Neural crest cell (in vitro differentiated cells): ENCODE measurements at regions not wholly inside any gene's neighbourhood (a gene's known extent, or its start where the extent isn't known, plus 50 kb on each side); places are given as distances from the start of the nearest gene placed in this dataset.

Source experiments
- DNase-seq: peaks from one replicate; pipeline ENCODE4 v3.0.0; 2021; ENCODE audit warnings: low read depth, mixed read lengths, low spot score
- H3K27ac Mint-ChIP-seq: one replicate; pipeline ENCODE4 v1.8.0; 2021; ENCODE audit warnings: mild to moderate bottlenecking, mixed read lengths; ENCODE audit not compliant: unreplicated experiment
- H3K27me3 Mint-ChIP-seq: 2 replicates; pipeline ENCODE4 v1.8.0; 2021; ENCODE audit warnings: low read depth, mild to moderate bottlenecking, mixed read lengths
- H3K36me3 Mint-ChIP-seq: 2 replicates; pipeline ENCODE4 v1.8.0; 2021; ENCODE audit warnings: low read depth, mild to moderate bottlenecking, mixed read lengths
- H3K4me1 Mint-ChIP-seq: 2 replicates; pipeline ENCODE4 v1.8.0; 2021; ENCODE audit warnings: mixed read lengths
- H3K4me3 Mint-ChIP-seq: one replicate; pipeline ENCODE4 v1.8.0; 2021; ENCODE audit warnings: mild to moderate bottlenecking, mixed read lengths
- H3K9me3 Mint-ChIP-seq: 2 replicates; pipeline ENCODE4 v1.8.0; 2021; ENCODE audit warnings: mixed read lengths
- TF ChIP-seq, protein P1 (sequence below): fragments of 200-600 bp; sonication (generic); conservative IDR thresholded peaks from 2 replicates; pipeline ENCODE4 v1.5.0; 2021; ENCODE audit warnings: antibody characterized with exemption, mild to moderate bottlenecking

DNA sequence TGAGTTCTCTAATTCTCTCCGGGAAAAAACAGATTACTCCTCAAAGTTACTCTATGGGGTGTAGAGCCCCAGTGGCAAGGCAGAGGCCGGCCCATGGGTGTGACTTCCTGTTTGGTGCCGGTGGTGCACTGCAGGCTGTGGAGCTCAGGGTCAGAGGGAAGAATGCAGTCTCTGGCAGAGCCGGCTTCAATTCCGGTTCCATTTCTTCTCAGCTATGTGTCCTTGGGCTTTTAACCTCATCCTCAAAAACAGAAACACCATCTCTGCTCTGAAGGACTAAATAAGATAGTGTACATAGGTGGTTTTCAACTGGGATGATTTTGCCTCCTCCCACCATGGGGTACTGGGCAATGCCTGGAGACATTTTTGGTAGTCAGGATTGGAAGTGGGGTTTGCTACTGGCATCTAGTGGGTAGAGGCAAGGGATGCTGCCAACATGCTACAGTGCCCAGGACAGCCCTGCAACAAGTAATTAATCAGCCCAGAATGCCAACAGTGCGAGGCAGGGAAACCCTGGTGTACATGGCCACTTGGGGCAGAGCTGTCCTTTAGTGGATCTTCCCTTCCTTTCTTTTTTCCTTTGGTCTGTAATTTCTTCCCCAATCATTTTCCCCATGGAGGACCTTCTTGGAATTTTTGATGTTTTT lies 81.2 kb downstream of the INSIG2 start:
- Mint-ChIP-seq H3K27me3 (no peaks in the 10 kb centered on the region), H3K27ac (no peak overlapping the region), H3K4me1 (no peaks in the 10 kb centered on the region), H3K4me3 (no peak overlapping the region), H3K36me3 (peaks cover 4% of the 10 kb centered on the region), H3K9me3 (peaks cover 5% of the 10 kb centered on the region)
- TF ChIP-seq, protein P1, sequence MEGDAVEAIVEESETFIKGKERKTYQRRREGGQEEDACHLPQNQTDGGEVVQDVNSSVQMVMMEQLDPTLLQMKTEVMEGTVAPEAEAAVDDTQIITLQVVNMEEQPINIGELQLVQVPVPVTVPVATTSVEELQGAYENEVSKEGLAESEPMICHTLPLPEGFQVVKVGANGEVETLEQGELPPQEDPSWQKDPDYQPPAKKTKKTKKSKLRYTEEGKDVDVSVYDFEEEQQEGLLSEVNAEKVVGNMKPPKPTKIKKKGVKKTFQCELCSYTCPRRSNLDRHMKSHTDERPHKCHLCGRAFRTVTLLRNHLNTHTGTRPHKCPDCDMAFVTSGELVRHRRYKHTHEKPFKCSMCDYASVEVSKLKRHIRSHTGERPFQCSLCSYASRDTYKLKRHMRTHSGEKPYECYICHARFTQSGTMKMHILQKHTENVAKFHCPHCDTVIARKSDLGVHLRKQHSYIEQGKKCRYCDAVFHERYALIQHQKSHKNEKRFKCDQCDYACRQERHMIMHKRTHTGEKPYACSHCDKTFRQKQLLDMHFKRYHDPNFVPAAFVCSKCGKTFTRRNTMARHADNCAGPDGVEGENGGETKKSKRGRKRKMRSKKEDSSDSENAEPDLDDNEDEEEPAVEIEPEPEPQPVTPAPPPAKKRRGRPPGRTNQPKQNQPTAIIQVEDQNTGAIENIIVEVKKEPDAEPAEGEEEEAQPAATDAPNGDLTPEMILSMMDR, result no peak
- no peak for DNase-seq

GRCh38 chr2:118168615-118169014 lies 80.3 kb downstream of the INSIG2 start:
- Mint-ChIP-seq H3K9me3 (peaks cover 9% of the 10 kb centered on the region), H3K4me3 (no peak overlapping the region), H3K4me1 (no peaks in the 10 kb centered on the region), H3K27me3 (no peaks in the 10 kb centered on the region), H3K27ac (no peak overlapping the region), H3K36me3 (peaks cover 8% of the 10 kb centered on the region)
- DNase-seq, result no peak
- TF ChIP-seq, protein P1, result no peak

GRCh38 chr2:118167026-118167425 lies 78.8 kb downstream of the INSIG2 start:
- Mint-ChIP-seq H3K4me3 (no peak overlapping the region), H3K36me3 (peaks cover 8% of the 10 kb centered on the region)

DNA sequence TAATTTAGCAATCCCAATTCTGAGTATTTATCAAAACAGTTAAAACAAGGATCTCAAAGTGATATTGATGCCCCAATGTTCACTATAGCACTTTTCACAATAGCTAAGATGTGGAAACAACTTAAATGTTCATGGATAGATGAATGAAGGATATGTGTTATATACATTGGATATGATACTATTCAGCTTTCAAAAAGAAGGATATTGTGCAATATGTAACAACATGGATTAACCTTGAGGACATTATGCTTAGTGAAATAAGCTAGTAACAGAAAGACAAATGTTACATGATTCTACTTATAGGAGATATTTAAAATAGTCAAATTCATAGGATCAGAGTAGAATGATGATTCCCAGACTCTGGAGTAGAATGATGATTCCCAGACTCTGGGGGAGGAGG lies 78.0 kb downstream of the INSIG2 start:
- Mint-ChIP-seq H3K27me3 (peaks cover 3% of the 10 kb centered on the region), H3K4me3 (no peak overlapping the region), H3K4me1 (no peaks in the 10 kb centered on the region), H3K27ac (no peak overlapping the region), H3K9me3 (peaks cover 9% of the 10 kb centered on the region), H3K36me3 (peaks cover 8% of the 10 kb centered on the region)
- TF ChIP-seq, protein P1, result no peak
- no peak for DNase-seq

More at GRCh38 chr2:118167026-118167425, 78.8 kb downstream of the INSIG2 start:
- H3K9me3 Mint-ChIP-seq, result peaks cover 9% of the 10 kb centered on the region
- TF ChIP-seq, protein P1, result no peak
- DNase-seq, result no peak
- H3K4me1 Mint-ChIP-seq, result no peaks in the 10 kb centered on the region
- H3K27me3 Mint-ChIP-seq, result peaks cover 2% of the 10 kb centered on the region
- H3K27ac Mint-ChIP-seq, result no peak overlapping the region

DNA sequence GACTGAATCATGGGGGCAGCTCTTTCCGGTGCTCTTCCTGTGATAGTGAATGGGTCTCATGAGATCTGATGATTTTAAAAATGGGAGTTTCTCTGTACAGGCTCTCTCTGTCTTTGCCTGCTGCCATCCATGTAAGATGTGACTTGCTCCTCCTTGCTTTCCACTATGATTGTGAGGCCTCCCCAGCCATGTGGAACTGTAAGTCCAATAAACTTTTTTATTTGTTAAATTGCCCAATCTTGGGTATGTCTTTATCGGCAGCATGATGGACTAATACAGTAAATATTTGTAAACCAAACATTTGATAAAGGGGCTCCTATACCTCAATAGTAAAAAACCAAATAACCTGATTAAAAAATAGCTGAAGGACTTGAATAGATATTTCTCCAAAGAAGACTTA lies 77.3 kb downstream of the INSIG2 start:
- H3K4me1 Mint-ChIP-seq, result no peaks in the 10 kb centered on the region
- no peak overlapping the region for H3K27ac Mint-ChIP-seq
- no peak overlapping the region for H3K4me3 Mint-ChIP-seq
- no peak for DNase-seq
- peaks cover 8% of the 10 kb centered on the region for H3K36me3 Mint-ChIP-seq
- H3K27me3 Mint-ChIP-seq, result peaks cover 7% of the 10 kb centered on the region
- TF ChIP-seq, protein P1, result no peak
- peaks cover 9% of the 10 kb centered on the region for H3K9me3 Mint-ChIP-seq
